ENCODE measurements at regions not wholly inside any gene's neighbourhood (a gene's known extent, or its start where the extent isn't known, plus 50 kb on each side); places are given as distances from the start of the nearest gene placed in this dataset.

DNA sequence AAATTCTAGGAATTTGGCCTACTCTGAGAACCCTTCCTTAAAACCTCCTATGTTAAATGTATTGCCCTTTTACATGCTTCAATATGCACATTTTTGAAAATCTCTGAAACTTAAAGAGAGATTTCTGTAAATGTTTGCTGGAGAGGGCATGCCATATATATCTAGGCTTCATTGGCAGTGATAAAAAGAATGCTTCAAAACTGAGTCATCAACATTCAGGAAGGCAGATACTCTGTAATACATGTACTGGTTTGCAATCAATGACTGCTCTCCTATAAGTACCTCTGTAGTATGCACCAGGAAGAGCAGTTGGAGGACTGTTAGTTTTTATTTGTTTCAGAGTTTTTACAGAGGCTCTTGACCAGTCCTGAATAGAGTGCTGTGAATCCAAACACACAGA, 739.9 kb downstream of the SLC16A7 start:
- TF ChIP-seq RFX5 (IDR thresholded peaks at IDR 0.05; ENCODE audit: borderline replicate concordance, low read depth, low read length) (no peak), NANOG (IDR thresholded peaks at IDR 0.05; ENCODE audit: insufficient read depth, low read depth, low read length, poor library complexity, severe bottlenecking) (no peak), RXRA (IDR thresholded peaks at IDR 0.05; ENCODE audit: insufficient read depth, low read depth, low read length) (no peak), EP300 (IDR thresholded peaks at IDR 0.05; ENCODE audit: borderline replicate concordance in 1 of 2, low read depth in 2 of 2, low read length in 2 of 2) (no peak), BCL11A (IDR thresholded peaks at IDR 0.05; ENCODE audit: low read depth in 2 of 2, low read length in 2 of 2) (no peak), POLR2AphosphoS5 (IDR thresholded peaks at IDR 0.05; ENCODE audit: low read depth, low read length) (no peak), MAFK (IDR thresholded peaks at IDR 0.05; ENCODE audit: low read depth, low read length) (no peak), EGR1 (IDR thresholded peaks at IDR 0.05; ENCODE audit: borderline replicate concordance, low read depth, low read length) (no peak), BRCA1 (IDR thresholded peaks at IDR 0.05; ENCODE audit: low read depth, low read length) (no peak)
- TF ChIP-seq, protein P1, sequence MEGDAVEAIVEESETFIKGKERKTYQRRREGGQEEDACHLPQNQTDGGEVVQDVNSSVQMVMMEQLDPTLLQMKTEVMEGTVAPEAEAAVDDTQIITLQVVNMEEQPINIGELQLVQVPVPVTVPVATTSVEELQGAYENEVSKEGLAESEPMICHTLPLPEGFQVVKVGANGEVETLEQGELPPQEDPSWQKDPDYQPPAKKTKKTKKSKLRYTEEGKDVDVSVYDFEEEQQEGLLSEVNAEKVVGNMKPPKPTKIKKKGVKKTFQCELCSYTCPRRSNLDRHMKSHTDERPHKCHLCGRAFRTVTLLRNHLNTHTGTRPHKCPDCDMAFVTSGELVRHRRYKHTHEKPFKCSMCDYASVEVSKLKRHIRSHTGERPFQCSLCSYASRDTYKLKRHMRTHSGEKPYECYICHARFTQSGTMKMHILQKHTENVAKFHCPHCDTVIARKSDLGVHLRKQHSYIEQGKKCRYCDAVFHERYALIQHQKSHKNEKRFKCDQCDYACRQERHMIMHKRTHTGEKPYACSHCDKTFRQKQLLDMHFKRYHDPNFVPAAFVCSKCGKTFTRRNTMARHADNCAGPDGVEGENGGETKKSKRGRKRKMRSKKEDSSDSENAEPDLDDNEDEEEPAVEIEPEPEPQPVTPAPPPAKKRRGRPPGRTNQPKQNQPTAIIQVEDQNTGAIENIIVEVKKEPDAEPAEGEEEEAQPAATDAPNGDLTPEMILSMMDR (IDR thresholded peaks at IDR 0.05; ENCODE audit: control extremely low read depth in 1 of 3, insufficient read depth in 1 of 3, low read depth in 1 of 3, low read length in 3 of 3) = no peak
- TF ChIP-seq, protein P2, sequence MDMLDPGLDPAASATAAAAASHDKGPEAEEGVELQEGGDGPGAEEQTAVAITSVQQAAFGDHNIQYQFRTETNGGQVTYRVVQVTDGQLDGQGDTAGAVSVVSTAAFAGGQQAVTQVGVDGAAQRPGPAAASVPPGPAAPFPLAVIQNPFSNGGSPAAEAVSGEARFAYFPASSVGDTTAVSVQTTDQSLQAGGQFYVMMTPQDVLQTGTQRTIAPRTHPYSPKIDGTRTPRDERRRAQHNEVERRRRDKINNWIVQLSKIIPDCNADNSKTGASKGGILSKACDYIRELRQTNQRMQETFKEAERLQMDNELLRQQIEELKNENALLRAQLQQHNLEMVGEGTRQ (IDR thresholded peaks at IDR 0.05; ENCODE audit: low read length) = no peak
